ENCODE measurements at regions not wholly inside any gene's neighbourhood (a gene's known extent, or its start where the extent isn't known, plus 50 kb on each side); places are given as distances from the start of the nearest gene placed in this dataset.
A peak's percentile ranks its signal among the peaks of the same experiment; 100 is the strongest.

DNA sequence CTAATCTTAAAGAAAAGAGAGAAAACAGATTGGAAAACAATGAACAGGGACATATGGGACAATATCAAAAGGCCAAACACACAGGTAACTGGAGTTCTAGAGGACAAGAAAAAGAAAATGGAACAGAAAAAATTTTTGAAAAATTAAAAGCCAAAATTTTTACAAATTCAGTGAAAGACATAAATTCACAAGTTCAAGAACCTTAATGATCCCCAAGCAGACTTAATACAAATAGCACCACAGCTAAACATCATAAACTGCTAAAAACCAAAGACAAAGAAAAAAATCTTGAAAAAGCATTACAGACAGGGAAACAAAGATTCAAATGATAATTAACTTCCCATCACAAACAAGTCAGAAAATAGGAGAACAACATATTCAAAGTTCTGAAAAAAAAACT is 338.5 kb upstream of the SLC30A5 start (continued):
- TF ChIP-seq, protein P1, sequence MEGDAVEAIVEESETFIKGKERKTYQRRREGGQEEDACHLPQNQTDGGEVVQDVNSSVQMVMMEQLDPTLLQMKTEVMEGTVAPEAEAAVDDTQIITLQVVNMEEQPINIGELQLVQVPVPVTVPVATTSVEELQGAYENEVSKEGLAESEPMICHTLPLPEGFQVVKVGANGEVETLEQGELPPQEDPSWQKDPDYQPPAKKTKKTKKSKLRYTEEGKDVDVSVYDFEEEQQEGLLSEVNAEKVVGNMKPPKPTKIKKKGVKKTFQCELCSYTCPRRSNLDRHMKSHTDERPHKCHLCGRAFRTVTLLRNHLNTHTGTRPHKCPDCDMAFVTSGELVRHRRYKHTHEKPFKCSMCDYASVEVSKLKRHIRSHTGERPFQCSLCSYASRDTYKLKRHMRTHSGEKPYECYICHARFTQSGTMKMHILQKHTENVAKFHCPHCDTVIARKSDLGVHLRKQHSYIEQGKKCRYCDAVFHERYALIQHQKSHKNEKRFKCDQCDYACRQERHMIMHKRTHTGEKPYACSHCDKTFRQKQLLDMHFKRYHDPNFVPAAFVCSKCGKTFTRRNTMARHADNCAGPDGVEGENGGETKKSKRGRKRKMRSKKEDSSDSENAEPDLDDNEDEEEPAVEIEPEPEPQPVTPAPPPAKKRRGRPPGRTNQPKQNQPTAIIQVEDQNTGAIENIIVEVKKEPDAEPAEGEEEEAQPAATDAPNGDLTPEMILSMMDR (conservative IDR thresholded peaks at IDR 0.05; ENCODE audit: low read depth in 2 of 2), result no peak

DNA sequence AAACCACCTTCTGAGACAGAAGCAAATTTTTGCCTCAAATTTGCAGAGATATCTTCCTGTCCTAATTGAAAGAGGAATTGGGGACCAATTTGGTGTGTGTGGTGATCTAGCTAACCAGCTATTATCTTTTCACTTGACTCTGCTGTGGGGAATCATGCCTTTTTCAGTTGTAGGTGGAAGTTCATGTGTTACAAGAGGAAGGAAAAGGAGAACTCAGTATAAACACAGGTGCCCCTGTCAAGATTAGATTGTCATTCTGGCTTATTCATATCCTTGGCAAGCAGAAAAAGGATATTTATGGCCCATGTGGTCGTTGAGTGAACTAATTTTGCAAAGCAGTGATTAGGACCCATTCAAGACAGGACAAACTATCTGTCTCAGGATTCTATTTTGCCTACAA is 336.8 kb upstream of the SLC30A5 start:
- Histone ChIP-seq H3K27me3 (ENCODE audit: insufficient read depth) (no peaks in the 10 kb centered on the region), H3K36me3 (ENCODE audit: insufficient read depth) (no peaks in the 10 kb centered on the region), H2AFZ (peak overlapping the region; percentile 52; the same call in 1 of the 2 replicates), H3K4me2 (no peak overlapping the region), H3K9me2 (ENCODE audit: insufficient read depth) (no peaks in the 10 kb centered on the region; the same call in 1 of the 2 replicates), H3K79me2 (replicated peaks; ENCODE audit: insufficient read depth) (no peaks in the 10 kb centered on the region), H3K27ac (ENCODE audit: low read depth) (no peak overlapping the region), H3F3A (replicated peaks; ENCODE audit: low read depth) (no peaks in the 10 kb centered on the region), H3K4me1 (ENCODE audit: insufficient read depth) (no peaks in the 10 kb centered on the region), H3K4me3 (no peak overlapping the region), H4K20me1 (replicated peaks; ENCODE audit: insufficient read depth) (no peaks in the 10 kb centered on the region)
- peaks cover 3% of the 10 kb centered on the region; the same call in 2 of the 3 replicates for H3K4me1 Mint-ChIP-seq
- ATAC-seq, result no peak
- H3K36me3 Mint-ChIP-seq (ENCODE audit: low read depth), result no peaks in the 10 kb centered on the region
- DNase-seq (ENCODE audit: low spot score), result no peak
- H3K4me3 Mint-ChIP-seq, result no peak overlapping the region
- H3K9me3 Mint-ChIP-seq, result no peaks in the 10 kb centered on the region
- no peak overlapping the region for H3K27ac Mint-ChIP-seq
- H3K27me3 Mint-ChIP-seq (ENCODE audit: insufficient read depth, low read depth, poor library complexity), result peaks cover 3% of the 10 kb centered on the region
- no peak for TF ChIP-seq EZH2phosphoT487 (IDR thresholded peaks at IDR 0.05; ENCODE audit: unreplicated experiment)
- TF ChIP-seq CREB1 (CRISPR knock-in tag; IDR thresholded peaks at IDR 0.05; ENCODE audit: low read depth), result no peak
- TF ChIP-seq ZNF114 (CRISPR knock-in tag; IDR thresholded peaks at IDR 0.05), result no peak
- no peak for TF ChIP-seq NANOG (IDR thresholded peaks at IDR 0.05; ENCODE audit: borderline replicate concordance)
- TF ChIP-seq, protein P1 (conservative IDR thresholded peaks at IDR 0.05; ENCODE audit: low read depth in 2 of 2), result no peak
- TF ChIP-seq, protein P2, sequence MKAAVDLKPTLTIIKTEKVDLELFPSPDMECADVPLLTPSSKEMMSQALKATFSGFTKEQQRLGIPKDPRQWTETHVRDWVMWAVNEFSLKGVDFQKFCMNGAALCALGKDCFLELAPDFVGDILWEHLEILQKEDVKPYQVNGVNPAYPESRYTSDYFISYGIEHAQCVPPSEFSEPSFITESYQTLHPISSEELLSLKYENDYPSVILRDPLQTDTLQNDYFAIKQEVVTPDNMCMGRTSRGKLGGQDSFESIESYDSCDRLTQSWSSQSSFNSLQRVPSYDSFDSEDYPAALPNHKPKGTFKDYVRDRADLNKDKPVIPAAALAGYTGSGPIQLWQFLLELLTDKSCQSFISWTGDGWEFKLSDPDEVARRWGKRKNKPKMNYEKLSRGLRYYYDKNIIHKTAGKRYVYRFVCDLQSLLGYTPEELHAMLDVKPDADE (IDR thresholded peaks at IDR 0.05), result no peak
- no peak for TF ChIP-seq ZNF331 (CRISPR knock-in tag; IDR thresholded peaks at IDR 0.05; ENCODE audit: low read depth)
- no peak for TF ChIP-seq STAT1 (IDR thresholded peaks at IDR 0.05; ENCODE audit: unreplicated experiment)
- TF ChIP-seq POLR2AphosphoS5 (IDR thresholded peaks at IDR 0.05; ENCODE audit: low read depth), result no peak
- TF ChIP-seq, protein P3, sequence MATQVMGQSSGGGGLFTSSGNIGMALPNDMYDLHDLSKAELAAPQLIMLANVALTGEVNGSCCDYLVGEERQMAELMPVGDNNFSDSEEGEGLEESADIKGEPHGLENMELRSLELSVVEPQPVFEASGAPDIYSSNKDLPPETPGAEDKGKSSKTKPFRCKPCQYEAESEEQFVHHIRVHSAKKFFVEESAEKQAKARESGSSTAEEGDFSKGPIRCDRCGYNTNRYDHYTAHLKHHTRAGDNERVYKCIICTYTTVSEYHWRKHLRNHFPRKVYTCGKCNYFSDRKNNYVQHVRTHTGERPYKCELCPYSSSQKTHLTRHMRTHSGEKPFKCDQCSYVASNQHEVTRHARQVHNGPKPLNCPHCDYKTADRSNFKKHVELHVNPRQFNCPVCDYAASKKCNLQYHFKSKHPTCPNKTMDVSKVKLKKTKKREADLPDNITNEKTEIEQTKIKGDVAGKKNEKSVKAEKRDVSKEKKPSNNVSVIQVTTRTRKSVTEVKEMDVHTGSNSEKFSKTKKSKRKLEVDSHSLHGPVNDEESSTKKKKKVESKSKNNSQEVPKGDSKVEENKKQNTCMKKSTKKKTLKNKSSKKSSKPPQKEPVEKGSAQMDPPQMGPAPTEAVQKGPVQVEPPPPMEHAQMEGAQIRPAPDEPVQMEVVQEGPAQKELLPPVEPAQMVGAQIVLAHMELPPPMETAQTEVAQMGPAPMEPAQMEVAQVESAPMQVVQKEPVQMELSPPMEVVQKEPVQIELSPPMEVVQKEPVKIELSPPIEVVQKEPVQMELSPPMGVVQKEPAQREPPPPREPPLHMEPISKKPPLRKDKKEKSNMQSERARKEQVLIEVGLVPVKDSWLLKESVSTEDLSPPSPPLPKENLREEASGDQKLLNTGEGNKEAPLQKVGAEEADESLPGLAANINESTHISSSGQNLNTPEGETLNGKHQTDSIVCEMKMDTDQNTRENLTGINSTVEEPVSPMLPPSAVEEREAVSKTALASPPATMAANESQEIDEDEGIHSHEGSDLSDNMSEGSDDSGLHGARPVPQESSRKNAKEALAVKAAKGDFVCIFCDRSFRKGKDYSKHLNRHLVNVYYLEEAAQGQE (IDR thresholded peaks at IDR 0.05; ENCODE audit: unreplicated experiment), result no peak
- no peak for TF ChIP-seq EZH2 (IDR thresholded peaks at IDR 0.05; ENCODE audit: low read depth, unreplicated experiment)
- no peak for TF ChIP-seq JUNB (IDR thresholded peaks at IDR 0.05; ENCODE audit: unreplicated experiment)

Data from GM23338 (cell line).